Rectal smooth muscle tissue (tissue), 1 donor: ENCODE measurements at regions not wholly inside any gene's neighbourhood (a gene's known extent, or its start where the extent isn't known, plus 50 kb on each side); places are given as distances from the start of the nearest gene placed in this dataset.

Source experiments
- H3K27ac ChIP-seq: one replicate; pipeline ENCODE4 v1.7.0; 2013; ENCODE audit warnings: low read depth, low read length, inconsistent platforms
- H3K27me3 ChIP-seq: one replicate; pipeline ENCODE4 v1.7.0; 2013; ENCODE audit warnings: low read length; ENCODE audit not compliant: control insufficient read depth, insufficient read depth
- H3K36me3 ChIP-seq: one replicate; pipeline ENCODE4 v1.7.0; 2013; ENCODE audit warnings: low read length; ENCODE audit not compliant: control insufficient read depth, insufficient read depth
- H3K4me1 ChIP-seq: one replicate; pipeline ENCODE4 v1.7.0; 2013; ENCODE audit warnings: low read length; ENCODE audit not compliant: control insufficient read depth, insufficient read depth
- H3K4me3 ChIP-seq: one replicate; pipeline ENCODE4 v1.7.0; 2013; ENCODE audit warnings: low read length
- H3K9ac ChIP-seq: one replicate; pipeline ENCODE4 v1.7.0; 2013; ENCODE audit warnings: low read length

- no peaks in the 10 kb centered on the region for H3K36me3 ChIP-seq
- no peaks in the 10 kb centered on the region for H3K4me1 ChIP-seq
- H3K27me3 ChIP-seq: no peaks in the 10 kb centered on the region
- no peak overlapping the region for H3K4me3 ChIP-seq
- no peak overlapping the region for H3K27ac ChIP-seq
- no peak overlapping the region for H3K9ac ChIP-seq
Observed at GRCh38 chr13:111403266-111403665, 82.8 kb downstream of the TEX29 start.

DNA sequence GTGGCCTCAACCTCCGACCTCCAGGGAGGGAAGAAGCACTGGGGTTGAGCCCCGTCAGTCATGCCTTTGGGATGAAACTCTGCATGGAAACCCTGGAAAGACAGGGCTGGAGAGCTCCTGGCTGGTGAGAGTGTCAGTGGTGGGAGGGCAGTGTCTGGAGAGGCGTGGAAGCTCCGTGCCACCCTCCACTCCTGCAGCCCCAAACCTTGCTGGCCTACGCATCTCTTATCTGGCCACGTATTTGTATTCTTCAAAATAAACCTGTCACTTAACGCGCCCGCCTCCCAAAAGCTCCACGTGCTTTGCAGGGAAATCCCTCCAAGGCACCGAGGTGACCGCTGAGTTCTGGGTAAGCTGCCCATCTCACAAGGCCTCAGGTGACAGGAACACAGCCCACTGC lies 84.3 kb downstream of the TEX29 start:
- Histone ChIP-seq H3K9ac (no peak overlapping the region), H3K36me3 (no peaks in the 10 kb centered on the region), H3K4me3 (no peak overlapping the region), H3K27ac (no peak overlapping the region), H3K27me3 (no peaks in the 10 kb centered on the region), H3K4me1 (no peaks in the 10 kb centered on the region)

- Histone ChIP-seq H3K27me3 (no peaks in the 10 kb centered on the region), H3K4me3 (no peak overlapping the region), H3K9ac (no peak overlapping the region), H3K27ac (no peak overlapping the region), H3K4me1 (no peaks in the 10 kb centered on the region), H3K36me3 (no peaks in the 10 kb centered on the region)
Observed at GRCh38 chr13:111406636-111407035, 86.2 kb downstream of the TEX29 start.

DNA sequence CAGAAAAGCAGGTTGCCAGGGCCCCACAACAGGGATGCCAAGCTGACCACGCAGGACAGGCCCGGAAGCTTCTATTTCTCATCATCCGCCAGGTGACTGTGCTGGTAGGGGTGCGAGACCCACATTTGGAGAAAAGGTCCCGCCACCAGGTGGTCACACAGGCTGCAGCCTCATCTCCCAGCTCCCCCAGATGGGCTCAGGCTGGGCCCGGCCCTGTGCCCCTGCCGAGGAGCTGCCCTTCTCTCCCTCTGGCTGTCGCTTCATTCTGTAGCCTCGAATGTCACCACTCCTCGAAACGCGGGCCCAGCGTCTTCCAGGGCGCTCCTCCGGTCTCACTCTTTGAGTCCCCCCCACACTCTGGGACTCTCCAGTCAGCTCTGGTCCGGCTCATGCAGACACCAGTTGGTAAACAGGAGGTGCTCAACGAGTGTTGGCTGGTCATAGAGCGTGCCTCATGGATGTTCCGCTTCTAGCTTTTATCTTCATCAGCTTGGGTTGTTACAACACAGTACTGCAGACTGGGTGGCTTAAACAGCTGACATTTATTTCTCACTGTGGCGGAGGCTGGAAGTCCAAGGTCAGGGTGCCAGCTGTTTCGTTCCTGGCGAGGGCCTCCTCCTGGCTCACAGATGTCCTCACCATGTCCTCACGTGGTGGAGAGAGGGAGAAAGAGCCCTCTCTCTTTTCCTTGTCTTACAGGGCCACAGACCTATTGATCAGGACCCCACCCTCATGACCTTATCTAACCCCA lies 87.1 kb downstream of the TEX29 start:
- no peak overlapping the region for H3K27ac ChIP-seq
- no peaks in the 10 kb centered on the region for H3K36me3 ChIP-seq
- no peak overlapping the region for H3K4me3 ChIP-seq
- no peaks in the 10 kb centered on the region for H3K4me1 ChIP-seq
- no peaks in the 10 kb centered on the region for H3K27me3 ChIP-seq
- no peak overlapping the region for H3K9ac ChIP-seq

GRCh38 chr13:111409413-111409812 lies 89.0 kb downstream of the TEX29 start:
- H3K27me3 ChIP-seq: peaks cover 3% of the 10 kb centered on the region

DNA sequence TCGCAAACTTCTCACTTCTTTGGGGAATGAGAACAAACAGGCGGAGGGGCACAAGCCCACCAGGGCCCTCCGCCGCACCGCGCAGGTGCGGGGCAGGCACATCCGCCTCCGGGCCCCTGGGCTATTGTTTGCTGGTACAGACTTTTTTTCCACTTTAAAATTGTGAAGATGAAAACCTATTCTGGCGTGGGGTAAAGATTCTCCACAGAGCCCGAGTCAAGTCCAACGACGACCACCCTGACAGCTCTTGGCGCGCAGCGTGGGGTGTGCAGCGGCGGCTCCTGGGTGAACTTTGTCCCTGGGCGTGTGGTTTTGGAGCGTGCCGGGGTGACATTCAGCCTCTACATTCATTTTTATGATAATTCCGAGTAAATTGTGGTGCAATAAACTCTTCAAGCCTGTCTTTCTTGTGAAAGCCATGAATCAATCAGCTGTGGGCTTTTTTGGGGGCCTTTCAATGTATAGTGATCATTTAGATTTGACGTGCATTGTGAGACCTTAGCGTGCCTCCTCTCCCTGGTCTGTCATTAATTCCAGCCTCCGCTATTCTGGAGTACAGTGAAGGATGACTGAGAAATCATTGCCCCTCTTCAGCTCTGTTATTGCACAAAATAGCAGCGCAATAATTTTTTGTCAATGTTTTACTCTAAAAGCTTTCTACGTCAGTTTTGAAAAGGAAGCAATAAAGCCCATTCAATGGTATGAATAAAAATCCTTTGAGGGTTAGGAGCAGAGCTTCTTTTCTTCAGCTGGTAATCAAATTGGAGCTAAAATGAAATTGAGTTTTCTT lies 90.0 kb downstream of the TEX29 start:
- Histone ChIP-seq H3K4me3 (no peak overlapping the region), H3K9ac (no peak overlapping the region), H3K36me3 (no peaks in the 10 kb centered on the region), H3K27ac (no peak overlapping the region), H3K27me3 (peaks cover 5% of the 10 kb centered on the region), H3K4me1 (no peaks in the 10 kb centered on the region)

More at GRCh38 chr13:111409413-111409812, 89.0 kb downstream of the TEX29 start:
- H3K4me3 ChIP-seq: no peak overlapping the region
- no peak overlapping the region for H3K27ac ChIP-seq
- no peaks in the 10 kb centered on the region for H3K36me3 ChIP-seq
- no peak overlapping the region for H3K9ac ChIP-seq
- no peaks in the 10 kb centered on the region for H3K4me1 ChIP-seq

- Histone ChIP-seq H3K9ac (no peak overlapping the region), H3K36me3 (no peaks in the 10 kb centered on the region), H3K4me3 (peak overlapping the region; percentile 32), H3K27me3 (peaks cover 5% of the 10 kb centered on the region), H3K4me1 (no peaks in the 10 kb centered on the region), H3K27ac (no peak overlapping the region)
Observed at GRCh38 chr13:111411151-111411858, 90.9 kb downstream of the TEX29 start.

DNA sequence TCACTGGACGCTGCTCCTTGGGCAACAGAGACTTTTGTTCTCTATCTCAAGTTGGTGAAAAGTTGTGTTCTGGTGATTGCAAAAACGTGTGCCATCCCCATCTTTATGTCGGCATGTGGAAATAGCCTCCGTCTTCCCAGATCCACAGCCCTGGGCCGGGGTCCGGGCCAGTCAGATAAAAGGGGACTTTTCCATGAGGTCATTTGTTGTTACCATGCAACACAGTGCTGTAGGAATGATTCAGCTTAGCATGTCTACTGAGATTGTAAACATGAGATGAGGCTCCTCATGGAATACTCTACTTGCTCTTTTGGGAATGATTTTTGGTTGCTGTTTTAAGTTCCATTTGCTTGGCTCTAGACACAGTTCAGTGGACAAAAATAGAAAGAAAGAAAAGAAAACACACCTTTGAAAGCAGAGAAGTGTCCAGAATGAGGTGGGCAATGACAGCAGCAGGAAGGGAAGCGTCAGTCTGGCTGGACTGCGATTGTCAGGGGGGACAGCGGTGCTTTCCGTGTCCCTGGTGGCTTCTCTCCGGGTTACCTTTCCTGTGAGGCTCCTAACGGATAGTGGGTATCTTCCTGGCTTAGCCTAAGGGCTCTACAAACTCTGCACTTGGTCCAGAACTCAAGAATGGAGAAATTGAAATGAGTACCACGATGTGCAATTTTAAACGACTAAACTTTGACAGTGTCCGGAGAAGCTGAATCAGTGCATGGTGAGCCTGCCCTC lies 91.6 kb downstream of the TEX29 start:
- no peak overlapping the region for H3K9ac ChIP-seq
- H3K4me3 ChIP-seq: no peak overlapping the region
- H3K27me3 ChIP-seq: peaks cover 5% of the 10 kb centered on the region
- no peaks in the 10 kb centered on the region for H3K36me3 ChIP-seq
- no peak overlapping the region for H3K27ac ChIP-seq
- H3K4me1 ChIP-seq: no peaks in the 10 kb centered on the region

GRCh38 chr13:111413407-111414187 lies 93.2 kb downstream of the TEX29 start:
- H3K27ac ChIP-seq: no peak overlapping the region
- no peaks in the 10 kb centered on the region for H3K36me3 ChIP-seq
- H3K4me1 ChIP-seq: no peaks in the 10 kb centered on the region
- H3K27me3 ChIP-seq: peaks cover 5% of the 10 kb centered on the region
- no peak overlapping the region for H3K4me3 ChIP-seq
- H3K9ac ChIP-seq: no peak overlapping the region

- Histone ChIP-seq H3K4me3 (no peak overlapping the region), H3K27ac (no peak overlapping the region), H3K27me3 (peaks cover 5% of the 10 kb centered on the region), H3K9ac (no peak overlapping the region), H3K36me3 (no peaks in the 10 kb centered on the region), H3K4me1 (no peaks in the 10 kb centered on the region)
Observed at GRCh38 chr13:111414341-111414740, 93.9 kb downstream of the TEX29 start.

GRCh38 chr13:111415246-111415645 lies 94.8 kb downstream of the TEX29 start:
- Histone ChIP-seq H3K36me3 (no peaks in the 10 kb centered on the region), H3K4me1 (no peaks in the 10 kb centered on the region), H3K27ac (no peak overlapping the region), H3K9ac (no peak overlapping the region), H3K4me3 (no peak overlapping the region), H3K27me3 (peaks cover 5% of the 10 kb centered on the region)
